SK-N-SH (cell line): ENCODE measurements at regions not wholly inside any gene's neighbourhood (a gene's known extent, or its start where the extent isn't known, plus 50 kb on each side); places are given as distances from the start of the nearest gene placed in this dataset.

Source experiments
- CTCF ChIA-PET: fragments of 300-600, 350-600 bp; formaldehyde crosslinking; extraction: SDS; loops from one replicate; lab custom pipeline; 2021; lab: Yijun Ruan, JAX
- POLR2A ChIA-PET: fragments of 350-600 bp; sonication (Branson Sonifier 250); formaldehyde crosslinking; extraction: SDS; loops from one replicate; lab custom pipeline; 2020; ENCODE audit warnings: antibody characterized with exemption, inconsistent platforms; lab: Yijun Ruan, JAX
- DNase-seq: peaks from one replicate; pipeline ENCODE4 v3.0.0; 2012
- H2AFZ ChIP-seq: fragments of 200-600 bp; sonication (generic); 2 replicates; pipeline ENCODE4 v1.8.1; 2016; ENCODE audit warnings: antibody characterized with exemption, mild to moderate bottlenecking, low read depth
- H3F3A ChIP-seq: fragments of 200-600 bp; sonication (generic); replicated peaks from 2 replicates; pipeline ENCODE3; 2016; ENCODE audit warnings: antibody characterized with exemption, mild to moderate bottlenecking; ENCODE audit not compliant: insufficient read depth
- H3K27ac ChIP-seq, 2 experiments: fragments of 200-500 bp in 1 of 2; fragments of 200-600 bp in 1 of 2; sonication (Bioruptor generic) in 1 of 2; sonication (generic), shearing (Covaris generic) in 1 of 2; 2 replicates each; pipeline versions ENCODE4 v1.5.1 to v1.6.1; 2014 to 2016; ENCODE audit warnings: low read depth in 2 of 2, inconsistent platforms in 1 of 2, low read length in 1 of 2, mild to moderate bottlenecking in 1 of 2, mixed read lengths in 1 of 2
- H3K27me3 ChIP-seq: fragments of 200-600 bp; sonication (generic), shearing (Covaris generic); 2 replicates; pipeline ENCODE4 v1.6.1; 2016; ENCODE audit warnings: mixed run types; ENCODE audit not compliant: insufficient read depth
- H3K36me3 ChIP-seq, 2 experiments: fragments of 200-500 bp in 1 of 2; fragments of 200-600 bp in 1 of 2; sonication (Bioruptor generic) in 1 of 2; sonication (generic) in 1 of 2; replicated peaks in 1 of 2; 2 replicates each; pipeline versions ENCODE3 to v1.5.1; 2014 to 2016; ENCODE audit warnings: low read length in 1 of 2, mild to moderate bottlenecking in 1 of 2; ENCODE audit not compliant: insufficient read depth in 2 of 2, control insufficient read depth in 1 of 2
- H3K4me1 ChIP-seq, 2 experiments: fragments of 200-500 bp in 1 of 2; fragments of 200-600 bp in 1 of 2; sonication (Bioruptor generic) in 1 of 2; sonication (generic), shearing (Covaris generic) in 1 of 2; 2 replicates each; pipeline versions ENCODE4 v1.5.1 to v1.6.1; 2014 to 2016; ENCODE audit warnings: low read depth in 1 of 2, low read length in 1 of 2, mixed run types in 1 of 2; ENCODE audit not compliant: insufficient read depth in 2 of 2, control insufficient read depth in 1 of 2
- H3K4me2 ChIP-seq: fragments of 200-600 bp; sonication (generic), shearing (Covaris generic); 2 replicates; pipeline ENCODE4 v1.6.1; 2017; ENCODE audit warnings: mixed run types
- H3K4me3 ChIP-seq, 2 experiments: fragments of 200-500 bp in 1 of 2; fragments of 200-600 bp in 1 of 2; sonication (Bioruptor generic) in 1 of 2; sonication (generic), shearing (Covaris generic) in 1 of 2; 2 replicates each; pipeline versions ENCODE4 v1.5.1 to v1.8.1; 2014 to 2016; ENCODE audit warnings: low read depth in 2 of 2, inconsistent platforms in 1 of 2, low read length in 1 of 2, mild to moderate bottlenecking in 1 of 2, mixed read lengths in 1 of 2, moderate library complexity in 1 of 2
- H3K79me2 ChIP-seq: fragments of 200-600 bp; sonication (generic); 2 replicates; pipeline ENCODE4 v1.8.1; 2017; ENCODE audit warnings: mild to moderate bottlenecking; ENCODE audit not compliant: insufficient read depth
- H3K9ac ChIP-seq: fragments of 200-600 bp; sonication (generic); 2 replicates; pipeline ENCODE4 v1.6.1; 2017; ENCODE audit warnings: mixed run types
- H3K9me2 ChIP-seq: fragments of 200-600 bp; sonication (generic); 2 replicates; pipeline ENCODE4 v1.6.1; 2017; ENCODE audit warnings: mixed run types
- H3K9me3 ChIP-seq: fragments of 200-600 bp; sonication (generic); 2 replicates; pipeline ENCODE4 v1.6.1; 2017; ENCODE audit warnings: mixed run types, mild to moderate bottlenecking, moderate library complexity
- H4K20me1 ChIP-seq: fragments of 200-600 bp; sonication (generic); 2 replicates; pipeline ENCODE4 v1.6.1; 2017; ENCODE audit warnings: mild to moderate bottlenecking, mixed run types; ENCODE audit not compliant: insufficient read depth
- CHD2 ChIP-seq: fragments of 150-350 bp; IDR thresholded peaks from 2 replicates; pipeline ENCODE4 v1.6.1; 2018; ENCODE audit warnings: low read length; ENCODE audit not compliant: partially characterized antibody
- CTCF ChIP-seq: fragments of 200-600 bp; sonication (generic); IDR thresholded peaks from 2 replicates; pipeline ENCODE4 v1.6.1; 2017; ENCODE audit warnings: antibody characterized with exemption, mild to moderate bottlenecking, moderate library complexity
- EZH2phosphoT487 ChIP-seq: fragments of 200-600 bp; sonication (generic); IDR thresholded peaks from 2 replicates; pipeline ENCODE4 v1.6.1; 2017; ENCODE audit warnings: low read depth, mixed run types, mild to moderate bottlenecking, antibody characterized with exemption, moderate library complexity, borderline replicate concordance
- FOXJ3 ChIP-seq: sonication (generic); formaldehyde crosslinking; IDR thresholded peaks from 2 replicates; pipeline ENCODE4 v1.5.1; 2020; ENCODE audit warnings: mild to moderate bottlenecking, missing genetic modification reagents
- FOXM1 ChIP-seq: IDR thresholded peaks from 2 replicates; pipeline ENCODE4 v1.4.0; 2012; ENCODE audit warnings: low read depth, mild to moderate bottlenecking
- GABPA ChIP-seq: IDR thresholded peaks from 2 replicates; pipeline ENCODE4 v1.4.0; 2012; ENCODE audit warnings: low read depth, mild to moderate bottlenecking
- NRF1 ChIP-seq: IDR thresholded peaks from 2 replicates; pipeline ENCODE4 v1.6.1; 2012; ENCODE audit warnings: low read depth, mild to moderate bottlenecking, low read length
- REST ChIP-seq: IDR thresholded peaks from 2 replicates; pipeline ENCODE4 v1.6.1; 2012; ENCODE audit warnings: mild to moderate bottlenecking, low read depth, low read length, moderate library complexity
- RFX5 ChIP-seq: IDR thresholded peaks from 2 replicates; pipeline ENCODE4 v1.6.1; 2012; ENCODE audit warnings: mild to moderate bottlenecking, improper control_type of control experiment, low read length
- RXRA ChIP-seq: IDR thresholded peaks from 2 replicates; pipeline ENCODE4 v1.4.0; 2012; ENCODE audit warnings: low read depth, mild to moderate bottlenecking, borderline replicate concordance
- SMC3 ChIP-seq: IDR thresholded peaks from 2 replicates; pipeline ENCODE4 v1.6.1; 2012; ENCODE audit warnings: low read depth, low read length, improper control_type of control experiment
- TAF1 ChIP-seq: IDR thresholded peaks from 2 replicates; pipeline ENCODE4 v1.6.1; 2012; ENCODE audit warnings: low read depth, mild to moderate bottlenecking, low read length, moderate library complexity, borderline replicate concordance
- TCF12 ChIP-seq: IDR thresholded peaks from 2 replicates; pipeline ENCODE4 v1.4.0; 2012
- USF1 ChIP-seq: IDR thresholded peaks from 2 replicates; pipeline ENCODE4 v1.4.0; 2012; ENCODE audit warnings: low read depth, borderline replicate concordance
- YY1 ChIP-seq: IDR thresholded peaks from 2 replicates; pipeline ENCODE4 v1.4.0; 2012; ENCODE audit warnings: low read depth, mild to moderate bottlenecking
- WGBS: methylation state at CpG from one replicate; pipeline ENCODE4 v1.1.6; 2017; ENCODE audit warnings: low lambda C conversion rate; 5-methylcytosine and 5-hydroxymethylcytosine counted together
- TF ChIP-seq, protein P1 (sequence below): IDR thresholded peaks from 2 replicates; pipeline ENCODE4; 2012
- TF ChIP-seq, protein P2 (sequence below): fragments of 150-350 bp; IDR thresholded peaks from 2 replicates; pipeline ENCODE4 v1.6.1; 2017; ENCODE audit warnings: antibody characterized with exemption, low read length, low read depth, borderline replicate concordance

DNA sequence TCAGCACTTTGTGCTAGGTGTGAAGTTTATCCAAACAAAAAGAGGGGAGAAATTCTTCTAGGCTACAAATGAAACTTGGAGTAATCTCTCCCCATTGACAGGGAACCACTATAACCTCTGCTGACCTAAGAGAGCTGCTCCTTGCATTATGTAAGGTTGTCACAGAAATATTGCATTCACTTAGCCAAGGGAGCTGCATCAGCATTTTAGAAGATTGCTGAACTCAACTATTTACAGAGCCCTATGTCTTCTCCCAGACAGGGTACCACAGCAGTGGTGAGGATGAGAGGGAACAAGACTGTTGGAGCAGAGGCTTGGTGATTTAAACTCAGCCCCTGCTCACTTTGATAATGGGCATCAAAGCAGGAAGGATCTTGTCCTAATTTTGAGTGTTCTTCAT lies 362.0 kb downstream of the TMEM38B start (continued):
- no peak for TF ChIP-seq FOXJ3 (CRISPR knock-in tag)
- TF ChIP-seq, protein P1, sequence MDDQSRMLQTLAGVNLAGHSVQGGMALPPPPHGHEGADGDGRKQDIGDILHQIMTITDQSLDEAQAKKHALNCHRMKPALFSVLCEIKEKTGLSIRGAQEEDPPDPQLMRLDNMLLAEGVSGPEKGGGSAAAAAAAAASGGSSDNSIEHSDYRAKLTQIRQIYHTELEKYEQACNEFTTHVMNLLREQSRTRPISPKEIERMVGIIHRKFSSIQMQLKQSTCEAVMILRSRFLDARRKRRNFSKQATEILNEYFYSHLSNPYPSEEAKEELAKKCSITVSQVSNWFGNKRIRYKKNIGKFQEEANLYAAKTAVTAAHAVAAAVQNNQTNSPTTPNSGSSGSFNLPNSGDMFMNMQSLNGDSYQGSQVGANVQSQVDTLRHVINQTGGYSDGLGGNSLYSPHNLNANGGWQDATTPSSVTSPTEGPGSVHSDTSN: no peak
- no peak for TF ChIP-seq YY1
- no peak for TF ChIP-seq RXRA
- no peak for TF ChIP-seq TCF12
- no peak for TF ChIP-seq REST
- no peak for TF ChIP-seq SMC3

GRCh38 chr9:106058460-106058859 lies 364.1 kb downstream of the TMEM38B start:
- Histone ChIP-seq H3K27me3 (no peaks in the 10 kb centered on the region), H3K27ac (no peak overlapping the region), H2AFZ (no peak overlapping the region), H3K4me1 (no peaks in the 10 kb centered on the region), H3K4me3 (no peak overlapping the region), H3K9me2 (no peaks in the 10 kb centered on the region), H3K9me3 (no peaks in the 10 kb centered on the region), H4K20me1 (no peaks in the 10 kb centered on the region), H3K79me2 (no peaks in the 10 kb centered on the region), H3K36me3 (no peaks in the 10 kb centered on the region), H3K4me2 (no peak overlapping the region), H3K9ac (no peak overlapping the region), H3F3A (no peaks in the 10 kb centered on the region)
- no peak for DNase-seq
- WGBS: 39% methylated on average over 5 of the region's 8 CpGs
- TF ChIP-seq EZH2phosphoT487 (no peak), CTCF (no peak)
- POLR2A ChIA-PET: no interaction called here
- CTCF ChIA-PET: no interaction called here

- DNase-seq: no peak
- no peaks in the 10 kb centered on the region for H3F3A ChIP-seq
- no peak overlapping the region for H3K4me3 ChIP-seq
- no peak overlapping the region for H3K4me2 ChIP-seq
- no peaks in the 10 kb centered on the region for H3K36me3 ChIP-seq
- CTCF ChIA-PET: no interaction called here
- no peaks in the 10 kb centered on the region for H3K9me3 ChIP-seq
- no peaks in the 10 kb centered on the region for H3K4me1 ChIP-seq
- no peaks in the 10 kb centered on the region for H3K79me2 ChIP-seq
- H2AFZ ChIP-seq: no peak overlapping the region
- H3K27me3 ChIP-seq: no peaks in the 10 kb centered on the region
- no peak for TF ChIP-seq GABPA
- no peak for TF ChIP-seq USF1
- no peak for TF ChIP-seq FOXM1
- no peak for TF ChIP-seq TAF1
- TF ChIP-seq, protein P2, sequence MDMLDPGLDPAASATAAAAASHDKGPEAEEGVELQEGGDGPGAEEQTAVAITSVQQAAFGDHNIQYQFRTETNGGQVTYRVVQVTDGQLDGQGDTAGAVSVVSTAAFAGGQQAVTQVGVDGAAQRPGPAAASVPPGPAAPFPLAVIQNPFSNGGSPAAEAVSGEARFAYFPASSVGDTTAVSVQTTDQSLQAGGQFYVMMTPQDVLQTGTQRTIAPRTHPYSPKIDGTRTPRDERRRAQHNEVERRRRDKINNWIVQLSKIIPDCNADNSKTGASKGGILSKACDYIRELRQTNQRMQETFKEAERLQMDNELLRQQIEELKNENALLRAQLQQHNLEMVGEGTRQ: no peak
- no peak for TF ChIP-seq CHD2
- no peak for TF ChIP-seq RFX5
- TF ChIP-seq NRF1: no peak
- no peak for TF ChIP-seq FOXJ3 (CRISPR knock-in tag)
- 53% methylated on average over 3 of the region's 8 CpGs for WGBS
- no peaks in the 10 kb centered on the region for H3K9me2 ChIP-seq
- POLR2A ChIA-PET: no interaction called here
- no peak overlapping the region for H3K9ac ChIP-seq
- H3K27ac ChIP-seq: no peak overlapping the region
- no peaks in the 10 kb centered on the region for H4K20me1 ChIP-seq
These were observed 365.5 kb downstream of the TMEM38B start for GRCh38 chr9:106059886-106060285.
